ENCODE measurements at regions not wholly inside any gene's neighbourhood (a gene's known extent, or its start where the extent isn't known, plus 50 kb on each side); places are given as distances from the start of the nearest gene placed in this dataset.
"Not testable (repeated sequence)": the region's sequence is repeated elsewhere in the genome, so short reads cannot be mapped to it uniquely, and the experiment has no call there.

GRCh38 chr2:128416109-128416785, 97.6 kb upstream of the HS6ST1 start:
- no peak for DNase-seq

- no peak for DNase-seq
Observed at GRCh38 chr2:128416806-128417205, 98.1 kb upstream of the HS6ST1 start.

GRCh38 chr2:128417264-128417663, 98.6 kb upstream of the HS6ST1 start:
- DNase-seq: not testable (repeated sequence)

- no peak for DNase-seq
Observed at GRCh38 chr2:128420131-128420530, 101.5 kb upstream of the HS6ST1 start.

DNA sequence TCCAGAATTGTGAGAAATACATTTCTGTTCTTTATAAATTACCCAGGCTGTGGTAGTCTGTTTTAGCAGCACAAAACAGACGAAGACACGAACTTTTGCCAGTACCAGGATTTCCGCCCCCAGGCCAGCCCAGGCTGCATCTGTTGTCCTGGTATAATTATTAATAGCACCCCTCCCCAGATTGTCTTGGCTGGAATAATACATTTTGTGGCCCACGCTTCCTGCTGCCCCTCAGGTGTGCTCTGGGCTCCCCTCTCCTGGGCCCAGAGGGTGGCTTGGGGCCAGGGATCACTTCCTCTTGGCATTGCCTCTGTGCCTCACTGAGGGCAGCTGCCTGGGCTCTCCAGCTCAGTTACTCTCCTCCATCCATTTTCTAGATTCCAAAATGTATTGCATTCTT, 102.1 kb upstream of the HS6ST1 start:
- no peak for DNase-seq

DNA sequence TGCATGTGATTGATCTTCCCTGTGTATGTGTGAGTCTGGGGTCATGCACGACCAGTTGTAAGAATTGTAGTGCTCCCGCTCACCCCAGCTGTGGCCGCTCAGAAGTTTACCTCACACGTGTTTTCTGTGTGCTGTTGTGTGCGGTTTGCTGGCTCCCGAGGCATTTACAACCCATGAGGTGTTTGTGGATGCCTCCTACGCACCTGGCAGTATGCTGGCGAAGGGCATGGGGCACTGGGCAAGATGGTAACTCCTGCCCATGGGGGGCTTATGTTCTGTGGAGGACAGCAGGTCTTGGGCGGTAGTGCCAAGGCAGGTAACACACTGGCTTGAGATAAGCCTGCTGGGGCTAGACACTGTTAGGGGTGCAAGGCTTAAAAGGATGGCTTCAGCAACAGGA, 102.6 kb upstream of the HS6ST1 start:
- no peak for DNase-seq

- no peak for DNase-seq
Observed at GRCh38 chr2:128421861-128422311, 103.2 kb upstream of the HS6ST1 start.

DNA sequence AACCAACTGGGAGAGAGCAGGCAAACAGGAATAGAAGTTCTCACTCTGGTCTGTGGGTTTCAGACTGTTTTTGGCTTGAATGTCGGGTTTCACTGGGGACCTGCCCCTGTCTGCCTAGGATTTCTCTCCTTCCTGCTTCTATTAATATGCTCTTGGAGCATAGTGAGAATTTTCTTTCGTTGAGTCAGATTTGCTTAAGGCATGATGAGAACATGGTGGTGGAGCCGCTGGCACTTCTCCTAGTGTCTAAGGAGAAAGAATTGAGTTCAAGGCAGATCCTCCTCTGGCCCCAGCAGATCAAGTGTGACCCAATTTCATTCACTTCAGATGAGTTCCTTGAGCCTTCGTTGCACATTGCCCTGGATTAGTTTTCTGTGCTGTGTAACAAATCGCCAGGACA, 103.9 kb upstream of the HS6ST1 start:
- DNase-seq: no peak

DNA sequence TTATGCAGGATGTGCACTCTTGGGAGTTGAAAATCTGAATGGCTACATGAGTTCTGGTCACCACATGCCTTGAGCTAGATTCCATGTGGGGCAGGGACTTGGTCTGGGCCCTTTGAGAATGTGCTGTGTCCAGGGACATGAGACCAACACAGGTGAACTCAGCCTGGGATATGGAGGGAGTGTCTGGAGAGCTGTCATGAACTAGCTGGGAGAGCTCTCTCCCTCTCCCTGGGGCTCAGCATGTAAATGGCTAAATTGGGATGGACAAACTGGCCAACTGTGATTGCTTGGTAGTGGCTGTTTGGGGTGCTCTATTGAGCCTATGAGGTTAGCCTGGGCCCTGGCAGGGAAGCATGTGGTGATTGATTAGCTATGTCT, 105.1 kb upstream of the HS6ST1 start:
- no peak for DNase-seq

- no peak for DNase-seq
Observed at GRCh38 chr2:128424406-128425171, 105.9 kb upstream of the HS6ST1 start.

- no peak for DNase-seq
Observed at GRCh38 chr2:128425216-128425615, 106.5 kb upstream of the HS6ST1 start.

- DNase-seq: no peak
Observed at GRCh38 chr2:128425731-128426620, 107.3 kb upstream of the HS6ST1 start.

DNA sequence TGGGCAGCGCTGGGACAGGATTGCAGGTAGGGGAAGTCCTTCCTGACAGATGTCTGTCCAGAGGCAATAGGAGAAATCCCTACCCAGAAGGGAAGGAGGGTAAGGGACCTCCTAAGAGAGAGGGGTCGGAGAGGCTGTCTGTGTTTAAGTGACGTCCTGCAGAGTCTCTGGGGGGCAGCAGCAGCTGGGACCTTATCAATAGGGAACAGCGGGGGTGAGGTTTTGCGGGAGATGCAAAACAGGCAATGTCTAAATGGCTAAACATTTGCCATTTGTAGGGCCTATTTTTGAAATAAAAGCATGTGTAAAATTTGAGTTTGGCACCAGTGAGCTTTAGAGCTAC, 108.7 kb upstream of the HS6ST1 start:
- no peak for DNase-seq

GRCh38 chr2:128428415-128428814, 109.7 kb upstream of the HS6ST1 start:
- DNase-seq: no peak

- DNase-seq: no peak
Observed at GRCh38 chr2:128432423-128432822, 113.8 kb upstream of the HS6ST1 start.

- no peak for DNase-seq
Observed at GRCh38 chr2:128433911-128434550, 115.4 kb upstream of the HS6ST1 start.

GRCh38 chr2:128435576-128436478, 117.2 kb upstream of the HS6ST1 start:
- no peak for DNase-seq

- DNase-seq: no peak
Observed at GRCh38 chr2:128436479-128437203, 118.0 kb upstream of the HS6ST1 start.

DNA sequence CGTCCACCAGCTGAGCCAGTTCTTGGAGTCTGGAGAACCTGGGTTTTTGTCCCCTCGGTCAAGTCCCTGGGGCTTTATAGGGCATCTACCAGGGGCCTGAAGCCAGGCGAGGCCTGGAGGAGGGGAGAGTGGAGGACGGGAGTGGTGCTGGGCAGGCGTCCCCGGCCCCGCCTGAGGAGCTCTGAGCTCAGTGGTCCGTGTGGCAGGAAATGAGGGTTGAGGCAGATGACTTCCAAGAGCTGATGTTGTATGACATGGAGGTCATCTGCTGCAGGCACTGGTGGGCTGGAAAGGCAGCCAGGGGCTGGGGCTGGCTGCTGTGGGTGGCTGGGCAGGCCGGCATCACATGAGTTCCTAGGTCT, 118.5 kb upstream of the HS6ST1 start:
- DNase-seq: no peak

- DNase-seq: no peak
Observed at GRCh38 chr2:128438091-128438490, 119.4 kb upstream of the HS6ST1 start.

DNA sequence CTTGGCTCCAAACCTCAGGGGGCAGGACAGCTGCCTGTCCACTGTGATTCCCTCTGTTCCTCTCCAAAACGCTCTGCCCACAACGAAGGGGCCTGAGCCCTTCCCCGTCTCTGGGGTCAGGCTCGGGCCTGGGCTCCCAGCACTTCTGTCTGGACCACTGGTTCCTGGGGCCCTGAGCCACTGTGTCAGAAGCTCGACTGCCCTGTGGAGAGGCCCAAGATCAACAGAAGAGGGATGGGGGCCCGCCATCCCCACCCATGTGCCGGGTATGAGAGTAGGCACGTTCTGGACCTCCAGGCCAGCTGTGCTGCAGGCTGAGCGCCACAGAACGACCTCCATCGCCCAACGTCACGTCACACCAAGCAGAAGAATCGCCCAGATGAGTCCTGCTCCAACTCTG, 119.9 kb upstream of the HS6ST1 start:
- DNase-seq: no peak
